B cell (primary cell): ENCODE measurements at regions not wholly inside any gene's neighbourhood (a gene's known extent, or its start where the extent isn't known, plus 50 kb on each side); places are given as distances from the start of the nearest gene placed in this dataset.

Experiments used
- CTCF ChIP-seq: fragments of 200-600 bp; IDR thresholded peaks from one replicate; pipeline ENCODE4 v1.8.0; 2022; ENCODE audit warnings: antibody characterized with exemption, mild to moderate bottlenecking
- EZH2 ChIP-seq: IDR thresholded peaks from 2 replicates; pipeline ENCODE4 v1.6.1; 2012; ENCODE audit warnings: borderline replicate concordance, low read depth, mild to moderate bottlenecking, moderate library complexity, low read length; ENCODE audit not compliant: insufficient read depth, poor library complexity, severe bottlenecking

- no peak for TF ChIP-seq CTCF
- TF ChIP-seq EZH2: no peak
Measured at GRCh38 chr3:65114041-65114440, 426.2 kb upstream of the ADAMTS9 start.
